Activated CD8-positive, alpha-beta T cell treated with anti-CD3 and anti-CD28 coated beads for 36 hours (primary cell): ENCODE measurements at regions not wholly inside any gene's neighbourhood (a gene's known extent, or its start where the extent isn't known, plus 50 kb on each side); places are given as distances from the start of the nearest gene placed in this dataset.

ENCODE experiments used
- ATAC-seq: fragments of 200-7000 bp; cut with Tn5 transposase; one replicate; pipeline ENCODE4 v1.10.0; 2021; ENCODE audit warnings: mild to moderate bottlenecking, moderate library complexity
- CTCF ChIA-PET: fragments of 350-600 bp; sonication (Branson Sonifier 250); formaldehyde crosslinking; loops from one replicate; lab custom pipeline; 2021; ENCODE audit warnings: antibody characterized with exemption; lab: Charles Lee
- POLR2A ChIA-PET: fragments of 350-600 bp; sonication (Branson Sonifier 250); formaldehyde crosslinking; loops from one replicate; lab custom pipeline; 2021; ENCODE audit warnings: antibody characterized with exemption; lab: Charles Lee
- DNase-seq: peaks from one replicate; pipeline ENCODE4 v3.0.0-alpha.2; 2020
- H3K27ac Mint-ChIP-seq: one replicate; pipeline ENCODE4 v1.8.0; 2021; ENCODE audit warnings: mild to moderate bottlenecking, mixed read lengths
- H3K27me3 Mint-ChIP-seq: one replicate; pipeline ENCODE4 v1.8.0; 2021; ENCODE audit warnings: mixed read lengths
- H3K36me3 Mint-ChIP-seq: one replicate; pipeline ENCODE4 v1.8.0; 2021; ENCODE audit warnings: low read depth, mixed read lengths
- H3K4me1 Mint-ChIP-seq: one replicate; pipeline ENCODE4 v1.8.0; 2021; ENCODE audit warnings: low read depth, mixed read lengths
- H3K4me3 Mint-ChIP-seq: one replicate; pipeline ENCODE4 v1.8.0; 2021; ENCODE audit warnings: mild to moderate bottlenecking, moderate library complexity, mixed read lengths
- H3K9me3 Mint-ChIP-seq: one replicate; pipeline ENCODE4 v1.8.0; 2021; ENCODE audit warnings: mixed read lengths
- intact Hi-C: fragments of 100-400 bp; cut with micrococcal nuclease; formaldehyde crosslinking; loops from one replicate; pipeline ENCODE4 v1.10.0; 2022
- TF ChIP-seq, protein P1 (sequence below): fragments of 200-600 bp; IDR thresholded peaks from one replicate; pipeline ENCODE4 v1.8.0; 2022; ENCODE audit warnings: antibody characterized with exemption, mild to moderate bottlenecking

GRCh38 chr1:75023005-75023404 lies 111.2 kb upstream of the LHX8 start:
- CTCF ChIA-PET, result no interaction called here
- TF ChIP-seq, protein P1, sequence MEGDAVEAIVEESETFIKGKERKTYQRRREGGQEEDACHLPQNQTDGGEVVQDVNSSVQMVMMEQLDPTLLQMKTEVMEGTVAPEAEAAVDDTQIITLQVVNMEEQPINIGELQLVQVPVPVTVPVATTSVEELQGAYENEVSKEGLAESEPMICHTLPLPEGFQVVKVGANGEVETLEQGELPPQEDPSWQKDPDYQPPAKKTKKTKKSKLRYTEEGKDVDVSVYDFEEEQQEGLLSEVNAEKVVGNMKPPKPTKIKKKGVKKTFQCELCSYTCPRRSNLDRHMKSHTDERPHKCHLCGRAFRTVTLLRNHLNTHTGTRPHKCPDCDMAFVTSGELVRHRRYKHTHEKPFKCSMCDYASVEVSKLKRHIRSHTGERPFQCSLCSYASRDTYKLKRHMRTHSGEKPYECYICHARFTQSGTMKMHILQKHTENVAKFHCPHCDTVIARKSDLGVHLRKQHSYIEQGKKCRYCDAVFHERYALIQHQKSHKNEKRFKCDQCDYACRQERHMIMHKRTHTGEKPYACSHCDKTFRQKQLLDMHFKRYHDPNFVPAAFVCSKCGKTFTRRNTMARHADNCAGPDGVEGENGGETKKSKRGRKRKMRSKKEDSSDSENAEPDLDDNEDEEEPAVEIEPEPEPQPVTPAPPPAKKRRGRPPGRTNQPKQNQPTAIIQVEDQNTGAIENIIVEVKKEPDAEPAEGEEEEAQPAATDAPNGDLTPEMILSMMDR, result no peak
- H3K9me3 Mint-ChIP-seq, result peaks cover 2% of the 10 kb centered on the region
- no peaks in the 10 kb centered on the region for H3K36me3 Mint-ChIP-seq
- POLR2A ChIA-PET, result interaction anchor here (0.6 kb wide), 1 partner anchor 285 kb away, joined by 6 read pairs; no protein-coding TSS in a partner anchor
- DNase-seq (no peak), ATAC-seq (no peak)
- intact Hi-C loops, result no loop called here
- no peak overlapping the region for H3K4me3 Mint-ChIP-seq
- peaks cover 1% of the 10 kb centered on the region for H3K27me3 Mint-ChIP-seq
- no peak overlapping the region for H3K27ac Mint-ChIP-seq
- H3K4me1 Mint-ChIP-seq, result no peaks in the 10 kb centered on the region

- Mint-ChIP-seq H3K27ac (no peak overlapping the region), H3K9me3 (peaks cover 13% of the 10 kb centered on the region), H3K4me3 (no peak overlapping the region), H3K4me1 (no peaks in the 10 kb centered on the region), H3K27me3 (no peaks in the 10 kb centered on the region), H3K36me3 (no peaks in the 10 kb centered on the region)
- TF ChIP-seq, protein P1, result no peak
- intact Hi-C loops, result no loop called here
- DNase-seq (no peak), ATAC-seq (no peak)
- CTCF ChIA-PET, result no interaction called here
- POLR2A ChIA-PET, result no interaction called here
Measured at GRCh38 chr1:75034376-75034775, 99.8 kb upstream of the LHX8 start.

GRCh38 chr1:75035536-75035935 lies 98.7 kb upstream of the LHX8 start:
- POLR2A ChIA-PET, result no interaction called here
- no peak overlapping the region for H3K27ac Mint-ChIP-seq
- ATAC-seq, result no peak
- no peaks in the 10 kb centered on the region for H3K27me3 Mint-ChIP-seq
- TF ChIP-seq, protein P1, result no peak
- no peaks in the 10 kb centered on the region for H3K36me3 Mint-ChIP-seq
- no peak for DNase-seq
- CTCF ChIA-PET, result no interaction called here
- peaks cover 16% of the 10 kb centered on the region for H3K9me3 Mint-ChIP-seq
- H3K4me1 Mint-ChIP-seq, result no peaks in the 10 kb centered on the region
- intact Hi-C loops, result no loop called here
- no peak overlapping the region for H3K4me3 Mint-ChIP-seq

GRCh38 chr1:75053207-75053606 lies 81.0 kb upstream of the LHX8 start:
- CTCF ChIA-PET, result no interaction called here
- DNase-seq (no peak), ATAC-seq (no peak)
- intact Hi-C loops, result no loop called here
- POLR2A ChIA-PET, result no interaction called here
- no peaks in the 10 kb centered on the region for H3K4me1 Mint-ChIP-seq
- H3K4me3 Mint-ChIP-seq, result no peak overlapping the region
- TF ChIP-seq, protein P1, result no peak
- no peak overlapping the region for H3K27ac Mint-ChIP-seq
- H3K27me3 Mint-ChIP-seq, result no peaks in the 10 kb centered on the region
- no peaks in the 10 kb centered on the region for H3K36me3 Mint-ChIP-seq
- H3K9me3 Mint-ChIP-seq, result peaks cover 4% of the 10 kb centered on the region

DNA sequence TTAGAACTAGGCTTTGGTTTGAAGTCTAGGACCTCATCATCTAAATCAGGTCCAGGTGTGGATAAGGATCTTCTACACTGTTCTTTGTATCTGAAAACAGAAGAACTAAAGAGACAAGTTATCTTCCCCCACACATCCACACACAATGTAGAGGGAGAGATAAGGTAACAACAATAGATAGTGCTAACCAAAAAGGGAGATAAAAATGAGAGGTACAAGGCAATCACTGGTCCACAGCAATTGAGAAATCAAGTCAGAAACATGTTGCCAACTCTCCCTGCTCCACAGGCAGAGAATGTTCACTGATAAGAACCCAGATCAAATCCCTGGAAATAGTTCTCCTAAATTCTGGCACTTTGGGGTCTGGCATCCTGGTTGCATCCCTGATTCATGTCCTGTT lies 75.8 kb upstream of the LHX8 start:
- no peaks in the 10 kb centered on the region for H3K36me3 Mint-ChIP-seq

More for the DNA sequence above, 75.8 kb upstream of the LHX8 start:
- DNase-seq (no peak), ATAC-seq (no peak)
- Mint-ChIP-seq H3K27ac (no peak overlapping the region), H3K4me3 (no peak overlapping the region), H3K4me1 (no peaks in the 10 kb centered on the region), H3K27me3 (no peaks in the 10 kb centered on the region), H3K9me3 (peaks cover 7% of the 10 kb centered on the region)
- CTCF ChIA-PET, result no interaction called here
- POLR2A ChIA-PET, result no interaction called here
- TF ChIP-seq, protein P1, result no peak
- intact Hi-C loops, result no loop called here
